GM23338 (cell line): ENCODE measurements at regions not wholly inside any gene's neighbourhood (a gene's known extent, or its start where the extent isn't known, plus 50 kb on each side); places are given as distances from the start of the nearest gene placed in this dataset.

Experiments used
- ATAC-seq: fragments of 200-7000 bp; cut with Tn5 transposase; 3 replicates; pipeline ENCODE4 v1.9.1; 2020
- DNase-seq: peaks from one replicate; pipeline ENCODE4 v3.0.0-alpha.2; 2015; ENCODE audit warnings: low spot score
- H2AFZ ChIP-seq: fragments of 200-600 bp; sonication (generic); 2 replicates; pipeline ENCODE4 v1.8.0; 2016; ENCODE audit warnings: antibody characterized with exemption, mild to moderate bottlenecking, moderate library complexity
- H3F3A ChIP-seq: fragments of 200-600 bp; sonication (generic); replicated peaks from 2 replicates; pipeline ENCODE4 v1.8.0; 2017; ENCODE audit warnings: antibody characterized with exemption, mixed run types, low read depth
- H3K27ac ChIP-seq: fragments of 200-600 bp; sonication (generic); 2 replicates; pipeline ENCODE4 v1.6.1; 2016; ENCODE audit warnings: low read depth
- H3K27me3 ChIP-seq: fragments of 200-600 bp; sonication (generic); 2 replicates; pipeline ENCODE4 v1.8.0; 2016; ENCODE audit warnings: mild to moderate bottlenecking, mixed run types, moderate library complexity; ENCODE audit not compliant: insufficient read depth
- H3K36me3 ChIP-seq: fragments of 200-600 bp; sonication (generic); 2 replicates; pipeline ENCODE4 v1.8.0; 2016; ENCODE audit warnings: mild to moderate bottlenecking; ENCODE audit not compliant: insufficient read depth
- H3K4me1 ChIP-seq: fragments of 200-600 bp; sonication (generic); 2 replicates; pipeline ENCODE4 v1.8.0; 2016; ENCODE audit warnings: mild to moderate bottlenecking, moderate library complexity; ENCODE audit not compliant: insufficient read depth
- H3K4me2 ChIP-seq: fragments of 200-600 bp; sonication (generic); 2 replicates; pipeline ENCODE4 v1.7.1; 2017; ENCODE audit warnings: mixed run types
- H3K4me3 ChIP-seq: fragments of 200-600 bp; sonication (generic); 2 replicates; pipeline ENCODE4 v1.6.1; 2016; ENCODE audit warnings: mixed run types
- H3K79me2 ChIP-seq: fragments of 200-600 bp; sonication (generic); replicated peaks from 2 replicates; pipeline ENCODE4 v1.8.0; 2017; ENCODE audit warnings: mild to moderate bottlenecking; ENCODE audit not compliant: insufficient read depth
- H3K9me2 ChIP-seq: fragments of 200-600 bp; sonication (generic); 2 replicates; pipeline ENCODE4 v1.8.0; 2017; ENCODE audit not compliant: insufficient read depth
- H4K20me1 ChIP-seq: fragments of 200-600 bp; sonication (generic); replicated peaks from 2 replicates; pipeline ENCODE4 v1.8.0; 2017; ENCODE audit warnings: mild to moderate bottlenecking; ENCODE audit not compliant: insufficient read depth
- H3K27ac Mint-ChIP-seq: 2 replicates; pipeline ENCODE4 v1.8.0; 2020; ENCODE audit warnings: inconsistent platforms, mild to moderate bottlenecking, moderate library complexity, mixed read lengths
- H3K27me3 Mint-ChIP-seq: 3 replicates; pipeline ENCODE4 v1.8.0; 2022; ENCODE audit warnings: low read depth, mild to moderate bottlenecking, moderate library complexity, mixed read lengths, inconsistent platforms; ENCODE audit not compliant: insufficient read depth, poor library complexity
- H3K36me3 Mint-ChIP-seq: 3 replicates; pipeline ENCODE4 v1.8.0; 2021; ENCODE audit warnings: low read depth, mild to moderate bottlenecking, inconsistent platforms, moderate library complexity, mixed read lengths
- H3K4me1 Mint-ChIP-seq: 3 replicates; pipeline ENCODE4 v1.8.0; 2020; ENCODE audit warnings: mild to moderate bottlenecking, inconsistent platforms, mixed read lengths
- H3K4me3 Mint-ChIP-seq: 3 replicates; pipeline ENCODE4 v1.8.0; 2021; ENCODE audit warnings: moderate library complexity, mild to moderate bottlenecking, inconsistent platforms, mixed read lengths
- H3K9me3 Mint-ChIP-seq: 3 replicates; pipeline ENCODE4 v1.8.0; 2020; ENCODE audit warnings: moderate library complexity, mild to moderate bottlenecking, inconsistent platforms, mixed read lengths
- CREB1 ChIP-seq: fragments of 250-450 bp; sonication (Bioruptor Pico); IDR thresholded peaks from 2 replicates; pipeline ENCODE4 v1.5.0; 2020; ENCODE audit warnings: low read depth, mild to moderate bottlenecking, moderate library complexity
- EZH2 ChIP-seq: fragments of 200-600 bp; sonication (generic); IDR thresholded peaks from one replicate; pipeline ENCODE4 v1.8.0; 2017; ENCODE audit warnings: antibody characterized with exemption, mild to moderate bottlenecking, low read depth; ENCODE audit not compliant: unreplicated experiment
- EZH2phosphoT487 ChIP-seq: fragments of 200-600 bp; sonication (generic); IDR thresholded peaks from one replicate; pipeline ENCODE4 v1.8.1; 2018; ENCODE audit warnings: antibody characterized with exemption; ENCODE audit not compliant: unreplicated experiment
- JUNB ChIP-seq: IDR thresholded peaks from one replicate; pipeline ENCODE4 v1.6.1; 2016; ENCODE audit warnings: antibody characterized with exemption; ENCODE audit not compliant: unreplicated experiment
- NANOG ChIP-seq: IDR thresholded peaks from 2 replicates; pipeline ENCODE4 v1.6.1; 2016; ENCODE audit warnings: antibody characterized with exemption, borderline replicate concordance
- POLR2AphosphoS5 ChIP-seq: IDR thresholded peaks from 2 replicates; pipeline ENCODE4 v1.6.1; 2016; ENCODE audit warnings: antibody characterized with exemption, low read depth
- STAT1 ChIP-seq: IDR thresholded peaks from one replicate; pipeline ENCODE4 v1.6.1; 2016; ENCODE audit warnings: antibody characterized with exemption; ENCODE audit not compliant: unreplicated experiment
- TF ChIP-seq, protein P1 (sequence below): fragments of 250-450 bp; sonication (Bioruptor Pico); IDR thresholded peaks from 2 replicates; pipeline ENCODE4 v1.5.0; 2020; ENCODE audit warnings: mild to moderate bottlenecking, moderate library complexity
- TF ChIP-seq, protein P2 (sequence below): IDR thresholded peaks from 2 replicates; pipeline ENCODE4 v1.6.1; 2016; ENCODE audit warnings: antibody characterized with exemption

DNA sequence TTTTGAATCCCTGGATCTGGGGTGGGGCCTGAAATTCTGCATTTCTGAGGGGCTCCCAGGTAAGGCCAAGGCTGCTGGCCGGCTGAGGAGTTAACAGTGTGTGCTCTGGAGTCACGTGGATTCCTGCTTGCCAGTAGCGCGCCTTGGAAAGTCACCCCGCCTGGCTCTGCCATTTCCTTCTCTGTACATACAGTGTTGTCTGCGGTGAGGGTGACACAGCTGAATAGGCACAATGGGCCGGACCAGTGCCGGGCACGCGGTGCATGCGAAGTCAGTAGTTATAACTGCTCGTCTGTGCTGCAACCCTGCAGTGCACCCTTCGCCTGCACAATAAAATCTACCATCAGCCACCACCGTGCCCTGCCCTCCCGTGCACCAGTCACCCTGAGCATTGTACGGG is 68.0 kb upstream of the EEPD1 start (continued):
- TF ChIP-seq, protein P1, sequence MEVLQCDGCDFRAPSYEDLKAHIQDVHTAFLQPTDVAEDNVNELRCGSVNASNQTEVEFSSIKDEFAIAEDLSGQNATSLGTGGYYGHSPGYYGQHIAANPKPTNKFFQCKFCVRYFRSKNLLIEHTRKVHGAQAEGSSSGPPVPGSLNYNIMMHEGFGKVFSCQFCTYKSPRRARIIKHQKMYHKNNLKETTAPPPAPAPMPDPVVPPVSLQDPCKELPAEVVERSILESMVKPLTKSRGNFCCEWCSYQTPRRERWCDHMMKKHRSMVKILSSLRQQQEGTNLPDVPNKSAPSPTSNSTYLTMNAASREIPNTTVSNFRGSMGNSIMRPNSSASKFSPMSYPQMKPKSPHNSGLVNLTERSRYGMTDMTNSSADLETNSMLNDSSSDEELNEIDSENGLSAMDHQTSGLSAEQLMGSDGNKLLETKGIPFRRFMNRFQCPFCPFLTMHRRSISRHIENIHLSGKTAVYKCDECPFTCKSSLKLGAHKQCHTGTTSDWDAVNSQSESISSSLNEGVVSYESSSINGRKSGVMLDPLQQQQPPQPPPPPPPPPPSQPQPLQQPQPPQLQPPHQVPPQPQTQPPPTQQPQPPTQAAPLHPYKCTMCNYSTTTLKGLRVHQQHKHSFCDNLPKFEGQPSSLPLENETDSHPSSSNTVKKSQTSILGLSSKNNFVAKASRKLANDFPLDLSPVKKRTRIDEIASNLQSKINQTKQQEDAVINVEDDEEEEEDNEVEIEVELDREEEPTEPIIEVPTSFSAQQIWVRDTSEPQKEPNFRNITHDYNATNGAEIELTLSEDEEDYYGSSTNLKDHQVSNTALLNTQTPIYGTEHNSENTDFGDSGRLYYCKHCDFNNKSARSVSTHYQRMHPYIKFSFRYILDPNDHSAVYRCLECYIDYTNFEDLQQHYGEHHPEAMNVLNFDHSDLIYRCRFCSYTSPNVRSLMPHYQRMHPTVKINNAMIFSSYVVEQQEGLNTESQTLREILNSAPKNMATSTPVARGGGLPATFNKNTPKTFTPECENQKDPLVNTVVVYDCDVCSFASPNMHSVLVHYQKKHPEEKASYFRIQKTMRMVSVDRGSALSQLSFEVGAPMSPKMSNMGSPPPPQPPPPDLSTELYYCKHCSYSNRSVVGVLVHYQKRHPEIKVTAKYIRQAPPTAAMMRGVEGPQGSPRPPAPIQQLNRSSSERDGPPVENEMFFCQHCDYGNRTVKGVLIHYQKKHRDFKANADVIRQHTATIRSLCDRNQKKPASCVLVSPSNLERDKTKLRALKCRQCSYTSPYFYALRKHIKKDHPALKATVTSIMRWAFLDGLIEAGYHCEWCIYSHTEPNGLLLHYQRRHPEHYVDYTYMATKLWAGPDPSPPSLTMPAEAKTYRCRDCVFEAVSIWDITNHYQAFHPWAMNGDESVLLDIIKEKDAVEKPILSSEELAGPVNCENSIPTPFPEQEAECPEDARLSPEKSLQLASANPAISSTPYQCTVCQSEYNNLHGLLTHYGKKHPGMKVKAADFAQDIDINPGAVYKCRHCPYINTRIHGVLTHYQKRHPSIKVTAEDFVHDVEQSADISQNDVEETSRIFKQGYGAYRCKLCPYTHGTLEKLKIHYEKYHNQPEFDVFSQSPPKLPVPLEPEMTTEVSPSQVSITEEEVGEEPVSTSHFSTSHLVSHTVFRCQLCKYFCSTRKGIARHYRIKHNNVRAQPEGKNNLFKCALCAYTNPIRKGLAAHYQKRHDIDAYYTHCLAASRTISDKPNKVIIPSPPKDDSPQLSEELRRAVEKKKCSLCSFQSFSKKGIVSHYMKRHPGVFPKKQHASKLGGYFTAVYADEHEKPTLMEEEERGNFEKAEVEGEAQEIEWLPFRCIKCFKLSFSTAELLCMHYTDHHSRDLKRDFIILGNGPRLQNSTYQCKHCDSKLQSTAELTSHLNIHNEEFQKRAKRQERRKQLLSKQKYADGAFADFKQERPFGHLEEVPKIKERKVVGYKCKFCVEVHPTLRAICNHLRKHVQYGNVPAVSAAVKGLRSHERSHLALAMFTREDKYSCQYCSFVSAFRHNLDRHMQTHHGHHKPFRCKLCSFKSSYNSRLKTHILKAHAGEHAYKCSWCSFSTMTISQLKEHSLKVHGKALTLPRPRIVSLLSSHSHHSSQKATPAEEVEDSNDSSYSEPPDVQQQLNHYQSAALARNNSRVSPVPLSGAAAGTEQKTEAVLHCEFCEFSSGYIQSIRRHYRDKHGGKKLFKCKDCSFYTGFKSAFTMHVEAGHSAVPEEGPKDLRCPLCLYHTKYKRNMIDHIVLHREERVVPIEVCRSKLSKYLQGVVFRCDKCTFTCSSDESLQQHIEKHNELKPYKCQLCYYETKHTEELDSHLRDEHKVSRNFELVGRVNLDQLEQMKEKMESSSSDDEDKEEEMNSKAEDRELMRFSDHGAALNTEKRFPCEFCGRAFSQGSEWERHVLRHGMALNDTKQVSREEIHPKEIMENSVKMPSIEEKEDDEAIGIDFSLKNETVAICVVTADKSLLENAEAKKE = no peak

DNA sequence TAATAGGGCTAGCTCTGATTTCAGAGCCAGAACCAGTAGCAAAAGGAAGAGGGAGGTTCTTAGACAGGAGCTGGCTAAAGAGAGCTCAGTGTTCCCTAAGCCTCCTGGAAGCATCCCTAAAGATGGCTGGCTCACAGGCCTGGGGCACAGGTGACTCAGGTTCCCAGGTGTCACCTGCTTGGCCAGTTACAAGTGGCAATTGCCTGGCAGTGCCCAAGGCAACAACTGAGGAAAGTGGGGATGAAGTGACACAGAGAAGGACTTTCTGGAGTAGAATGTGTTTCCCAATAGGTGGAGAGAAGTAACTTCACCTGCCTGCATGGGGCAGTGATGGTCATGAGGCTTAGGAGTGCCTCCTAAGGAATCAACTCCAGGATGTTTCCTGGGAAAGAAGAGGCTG is 66.5 kb upstream of the EEPD1 start:
- Histone ChIP-seq H3K36me3 (no peaks in the 10 kb centered on the region), H3F3A (no peaks in the 10 kb centered on the region), H3K4me3 (no peak overlapping the region), H3K27ac (no peak overlapping the region), H3K4me1 (no peaks in the 10 kb centered on the region), H3K27me3 (no peaks in the 10 kb centered on the region), H2AFZ (no peak overlapping the region), H4K20me1 (no peaks in the 10 kb centered on the region), H3K9me2 (no peaks in the 10 kb centered on the region), H3K4me2 (no peak overlapping the region), H3K79me2 (no peaks in the 10 kb centered on the region)
- Mint-ChIP-seq H3K4me3 (no peak overlapping the region), H3K27me3 (peaks cover 14% of the 10 kb centered on the region), H3K36me3 (peaks cover 8% of the 10 kb centered on the region; the same call in 2 of the 3 replicates), H3K4me1 (peaks cover 5% of the 10 kb centered on the region; the same call in 2 of the 3 replicates), H3K27ac (no peak overlapping the region), H3K9me3 (peaks cover 11% of the 10 kb centered on the region; the same call in 2 of the 3 replicates)
- ATAC-seq = no peak
- TF ChIP-seq EZH2phosphoT487 = no peak
- no peak for TF ChIP-seq EZH2
- no peak for TF ChIP-seq JUNB
- TF ChIP-seq, protein P2, sequence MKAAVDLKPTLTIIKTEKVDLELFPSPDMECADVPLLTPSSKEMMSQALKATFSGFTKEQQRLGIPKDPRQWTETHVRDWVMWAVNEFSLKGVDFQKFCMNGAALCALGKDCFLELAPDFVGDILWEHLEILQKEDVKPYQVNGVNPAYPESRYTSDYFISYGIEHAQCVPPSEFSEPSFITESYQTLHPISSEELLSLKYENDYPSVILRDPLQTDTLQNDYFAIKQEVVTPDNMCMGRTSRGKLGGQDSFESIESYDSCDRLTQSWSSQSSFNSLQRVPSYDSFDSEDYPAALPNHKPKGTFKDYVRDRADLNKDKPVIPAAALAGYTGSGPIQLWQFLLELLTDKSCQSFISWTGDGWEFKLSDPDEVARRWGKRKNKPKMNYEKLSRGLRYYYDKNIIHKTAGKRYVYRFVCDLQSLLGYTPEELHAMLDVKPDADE = no peak
- no peak for TF ChIP-seq CREB1 (CRISPR knock-in tag)
- TF ChIP-seq STAT1 = no peak
- TF ChIP-seq NANOG = no peak
- no peak for TF ChIP-seq POLR2AphosphoS5
- TF ChIP-seq, protein P1 = no peak
- DNase-seq = no peak
